ENCODE measurements at regions not wholly inside any gene's neighbourhood (a gene's known extent, or its start where the extent isn't known, plus 50 kb on each side); places are given as distances from the start of the nearest gene placed in this dataset.

DNA sequence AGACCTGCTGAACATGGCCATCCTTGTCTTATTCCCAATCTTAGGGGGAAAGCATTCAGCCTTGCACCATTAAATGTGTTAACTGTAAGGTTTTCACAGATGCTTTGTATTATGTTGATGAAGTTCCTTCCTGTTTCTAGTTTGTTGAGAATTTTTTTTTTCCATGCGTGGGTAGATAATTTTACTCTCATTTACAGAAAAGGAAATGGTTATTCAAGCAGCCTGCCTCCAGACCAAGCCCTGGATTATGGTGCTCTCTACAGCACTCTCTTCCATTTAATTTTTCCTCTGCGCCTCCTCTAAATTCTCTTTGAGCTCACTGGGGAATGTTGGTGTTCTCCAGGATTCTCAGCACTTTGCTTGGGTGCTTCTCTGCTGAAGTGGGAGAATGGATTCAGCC, 179.3 kb upstream of the PZP start:
- TF ChIP-seq, protein P1, sequence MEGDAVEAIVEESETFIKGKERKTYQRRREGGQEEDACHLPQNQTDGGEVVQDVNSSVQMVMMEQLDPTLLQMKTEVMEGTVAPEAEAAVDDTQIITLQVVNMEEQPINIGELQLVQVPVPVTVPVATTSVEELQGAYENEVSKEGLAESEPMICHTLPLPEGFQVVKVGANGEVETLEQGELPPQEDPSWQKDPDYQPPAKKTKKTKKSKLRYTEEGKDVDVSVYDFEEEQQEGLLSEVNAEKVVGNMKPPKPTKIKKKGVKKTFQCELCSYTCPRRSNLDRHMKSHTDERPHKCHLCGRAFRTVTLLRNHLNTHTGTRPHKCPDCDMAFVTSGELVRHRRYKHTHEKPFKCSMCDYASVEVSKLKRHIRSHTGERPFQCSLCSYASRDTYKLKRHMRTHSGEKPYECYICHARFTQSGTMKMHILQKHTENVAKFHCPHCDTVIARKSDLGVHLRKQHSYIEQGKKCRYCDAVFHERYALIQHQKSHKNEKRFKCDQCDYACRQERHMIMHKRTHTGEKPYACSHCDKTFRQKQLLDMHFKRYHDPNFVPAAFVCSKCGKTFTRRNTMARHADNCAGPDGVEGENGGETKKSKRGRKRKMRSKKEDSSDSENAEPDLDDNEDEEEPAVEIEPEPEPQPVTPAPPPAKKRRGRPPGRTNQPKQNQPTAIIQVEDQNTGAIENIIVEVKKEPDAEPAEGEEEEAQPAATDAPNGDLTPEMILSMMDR (IDR thresholded peaks at IDR 0.05; ENCODE audit: insufficient read depth, low read length): no peak
- TF ChIP-seq POLR2AphosphoS5 (IDR thresholded peaks at IDR 0.05; ENCODE audit: low read depth): no peak

Measured in HL-60 (cell line).